IgD-negative memory B cell (primary cell): ENCODE measurements at regions not wholly inside any gene's neighbourhood (a gene's known extent, or its start where the extent isn't known, plus 50 kb on each side); places are given as distances from the start of the nearest gene placed in this dataset.
A peak's percentile ranks its signal among the peaks of the same experiment; 100 is the strongest.
"Not testable (repeated sequence)": the region's sequence is repeated elsewhere in the genome, so short reads cannot be mapped to it uniquely, and the experiment has no call there.

Source experiments
- H3K27ac Mint-ChIP-seq, 3 donors: one replicate each; pipeline ENCODE4 v1.8.0; 2020 to 2022; ENCODE audit warnings: mild to moderate bottlenecking in 3 of 3, mixed read lengths in 3 of 3, moderate library complexity in 1 of 3
- H3K27me3 Mint-ChIP-seq: one replicate; pipeline ENCODE4 v1.8.0; 2021; ENCODE audit warnings: mixed read lengths
- H3K36me3 Mint-ChIP-seq: one replicate; pipeline ENCODE4 v1.8.0; 2020; ENCODE audit warnings: mild to moderate bottlenecking, mixed read lengths
- H3K4me1 Mint-ChIP-seq, 3 donors: one replicate each; pipeline ENCODE4 v1.8.0; 2020 to 2022; ENCODE audit warnings: mixed read lengths in 3 of 3, mild to moderate bottlenecking in 1 of 3
- H3K4me3 Mint-ChIP-seq, 4 donors: one replicate each; pipeline ENCODE4 v1.8.0; 2020 to 2022; ENCODE audit warnings: mild to moderate bottlenecking in 4 of 4, mixed read lengths in 4 of 4, moderate library complexity in 3 of 4
- H3K9me3 Mint-ChIP-seq, 3 donors: one replicate each; pipeline ENCODE4 v1.8.0; 2020 to 2021; ENCODE audit warnings: mixed read lengths in 3 of 3, mild to moderate bottlenecking in 1 of 3

DNA sequence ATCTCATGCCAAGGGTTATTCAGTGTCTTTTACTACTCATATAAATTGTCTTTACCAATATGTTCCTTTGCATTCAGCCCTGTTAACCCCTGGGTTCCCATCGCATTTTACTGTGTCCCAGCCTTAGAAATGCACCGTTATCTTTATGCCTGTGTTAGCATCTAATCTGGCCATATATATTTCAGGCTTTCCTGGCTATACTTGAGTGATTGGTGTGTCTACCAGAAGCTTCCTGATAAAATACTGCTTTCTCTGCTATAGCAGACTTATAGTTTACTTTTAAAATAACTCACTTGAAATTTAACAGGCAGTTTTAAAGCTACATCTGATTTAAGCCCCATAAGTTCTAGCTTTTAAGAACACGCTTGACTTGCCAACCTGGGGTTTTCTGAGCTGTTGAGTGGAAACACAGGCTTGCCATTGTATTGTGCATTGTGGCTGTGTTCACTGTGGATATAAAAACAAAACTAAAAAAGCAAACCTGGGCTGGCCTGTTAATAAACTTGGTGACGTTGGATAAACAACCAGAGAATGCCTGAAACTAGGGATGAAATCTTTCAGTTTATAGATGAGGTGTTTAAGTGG, 185.3 kb upstream of the TAPT1 start:
- no peaks in the 10 kb centered on the region for H3K36me3 Mint-ChIP-seq
- peaks cover 0 to 3% (median 2%) of the 10 kb centered on the region in 3 donors for H3K9me3 Mint-ChIP-seq
- no peak overlapping the region for H3K27ac Mint-ChIP-seq
- peaks cover 0 to 2% (median 0%) of the 10 kb centered on the region in 3 donors for H3K4me1 Mint-ChIP-seq
- peaks cover 2% of the 10 kb centered on the region for H3K27me3 Mint-ChIP-seq
- H3K4me3 Mint-ChIP-seq, result no peak overlapping the region

- not testable (repeated sequence) for H3K27me3 Mint-ChIP-seq, H3K9me3 Mint-ChIP-seq, H3K36me3 Mint-ChIP-seq, H3K27ac Mint-ChIP-seq, H3K4me3 Mint-ChIP-seq, H3K4me1 Mint-ChIP-seq
Observed at GRCh38 chr4:16393216-16393615, 166.9 kb upstream of the TAPT1 start.

- no peaks in the 10 kb centered on the region for H3K36me3 Mint-ChIP-seq
- no peak overlapping the region for H3K4me3 Mint-ChIP-seq
- no peak overlapping the region for H3K27ac Mint-ChIP-seq
- peaks cover 0 to 9% (median 0%) of the 10 kb centered on the region in 3 donors for H3K9me3 Mint-ChIP-seq
- H3K4me1 Mint-ChIP-seq, result no peaks in the 10 kb centered on the region
- peaks cover 3% of the 10 kb centered on the region for H3K27me3 Mint-ChIP-seq
Observed at GRCh38 chr4:16391196-16391595, 164.9 kb upstream of the TAPT1 start.

DNA sequence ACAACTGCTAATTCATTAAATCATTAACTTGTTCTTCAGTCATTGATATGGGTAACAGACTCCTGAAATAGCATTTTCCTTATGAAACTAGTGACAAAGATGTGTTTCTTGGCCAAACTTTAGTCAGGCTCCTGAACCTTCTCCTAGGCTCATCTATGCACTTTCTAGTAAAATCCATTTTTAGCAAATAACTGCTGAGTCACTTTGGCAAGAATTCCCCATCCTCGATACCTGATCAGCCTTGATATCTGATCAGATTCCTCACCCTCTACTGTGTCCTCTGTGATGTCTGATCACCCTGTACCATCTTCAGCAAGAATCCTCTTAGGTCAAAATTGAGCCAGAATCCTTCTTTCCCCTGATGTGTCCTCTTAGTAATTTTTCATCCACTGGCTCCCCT, 161.2 kb upstream of the TAPT1 start:
- H3K27ac Mint-ChIP-seq, result peak overlapping the region in 1 of 3 donors; percentile 10
- peaks cover 0 to 1% (median 0%) of the 10 kb centered on the region in 3 donors for H3K4me1 Mint-ChIP-seq
- H3K9me3 Mint-ChIP-seq, result peaks cover 0 to 5% (median 0%) of the 10 kb centered on the region in 3 donors
- peaks cover 3% of the 10 kb centered on the region for H3K27me3 Mint-ChIP-seq
- H3K4me3 Mint-ChIP-seq, result no peak overlapping the region
- no peaks in the 10 kb centered on the region for H3K36me3 Mint-ChIP-seq

DNA sequence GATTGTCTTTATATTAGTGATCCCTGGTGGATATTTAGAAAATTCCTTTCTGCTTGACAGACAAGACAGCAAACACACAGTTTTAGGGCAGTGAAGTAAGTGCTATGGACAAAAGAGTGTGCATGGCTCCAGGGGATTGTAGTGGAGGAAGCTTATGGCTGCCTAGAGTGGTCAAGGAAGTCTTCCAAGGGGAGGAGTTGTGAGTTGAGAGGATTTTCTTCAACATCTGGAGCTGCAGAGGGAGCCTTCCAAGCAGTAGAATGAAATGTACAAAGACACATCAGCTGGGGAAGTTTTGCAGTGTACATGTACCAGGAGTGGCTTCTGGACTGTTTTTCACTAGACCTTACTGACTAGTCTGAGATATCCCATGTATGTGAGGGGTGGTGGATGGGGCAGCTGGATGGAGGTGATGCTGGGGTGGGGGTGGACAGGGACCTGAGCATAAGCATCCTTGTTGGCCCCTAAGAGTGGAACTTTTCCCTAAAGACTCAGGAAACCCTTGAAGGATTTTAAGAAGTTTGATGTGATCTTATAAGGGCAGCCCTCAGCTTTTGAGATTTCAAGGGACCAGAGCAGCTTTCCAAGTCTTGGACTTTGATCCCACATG, 160.5 kb upstream of the TAPT1 start:
- Mint-ChIP-seq H3K4me1 (peaks cover 0 to 1% (median 0%) of the 10 kb centered on the region in 3 donors), H3K36me3 (no peaks in the 10 kb centered on the region), H3K9me3 (no peaks in the 10 kb centered on the region), H3K27me3 (peaks cover 3% of the 10 kb centered on the region), H3K4me3 (no peak overlapping the region), H3K27ac (no peak overlapping the region)

DNA sequence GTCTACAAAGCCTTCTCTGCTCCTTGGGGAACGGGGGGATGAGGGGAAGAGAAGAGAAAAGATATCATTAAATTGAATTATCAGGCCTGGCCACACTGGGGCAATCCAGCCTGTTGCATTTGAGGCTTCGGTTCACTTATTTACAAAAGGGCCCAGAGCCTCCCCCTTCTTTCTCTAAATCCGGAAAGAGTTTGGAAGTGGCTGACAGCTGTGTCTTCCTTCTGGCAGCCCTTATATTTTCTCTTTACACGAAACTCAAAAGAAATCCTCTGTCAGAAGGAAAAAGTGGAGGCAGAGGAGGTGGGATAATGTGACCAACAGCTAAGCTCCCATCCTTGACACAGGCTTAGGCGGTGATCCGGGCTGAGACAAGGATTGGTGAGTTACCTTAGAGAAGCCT, 158.3 kb upstream of the TAPT1 start:
- Mint-ChIP-seq H3K4me1 (peaks cover 0 to 1% (median 0%) of the 10 kb centered on the region in 3 donors), H3K9me3 (no peaks in the 10 kb centered on the region), H3K27me3 (no peaks in the 10 kb centered on the region), H3K4me3 (no peak overlapping the region), H3K36me3 (no peaks in the 10 kb centered on the region), H3K27ac (no peak overlapping the region)

DNA sequence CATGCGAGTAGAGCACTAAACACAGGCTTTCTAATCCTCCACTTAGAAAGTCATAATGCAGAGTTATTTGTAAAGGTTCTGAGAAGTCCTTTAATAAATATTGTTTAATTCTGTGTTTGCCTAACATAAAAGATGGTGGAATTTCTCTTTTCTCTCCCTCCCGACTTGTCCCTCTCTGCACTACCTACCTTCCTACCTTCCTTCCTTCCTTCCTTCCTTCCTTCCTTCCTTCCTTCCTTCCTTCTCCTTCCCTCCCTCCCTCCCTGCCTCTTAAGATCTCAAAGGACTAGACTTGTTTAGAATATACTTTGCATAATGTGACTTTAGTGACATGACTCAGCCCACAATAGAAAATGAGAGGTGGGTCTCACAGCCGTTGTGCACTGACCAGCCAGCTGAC, 156.3 kb upstream of the TAPT1 start:
- Mint-ChIP-seq H3K4me1 (peaks cover 0 to 3% (median 0%) of the 10 kb centered on the region in 3 donors), H3K4me3 (no peak overlapping the region)

DNA sequence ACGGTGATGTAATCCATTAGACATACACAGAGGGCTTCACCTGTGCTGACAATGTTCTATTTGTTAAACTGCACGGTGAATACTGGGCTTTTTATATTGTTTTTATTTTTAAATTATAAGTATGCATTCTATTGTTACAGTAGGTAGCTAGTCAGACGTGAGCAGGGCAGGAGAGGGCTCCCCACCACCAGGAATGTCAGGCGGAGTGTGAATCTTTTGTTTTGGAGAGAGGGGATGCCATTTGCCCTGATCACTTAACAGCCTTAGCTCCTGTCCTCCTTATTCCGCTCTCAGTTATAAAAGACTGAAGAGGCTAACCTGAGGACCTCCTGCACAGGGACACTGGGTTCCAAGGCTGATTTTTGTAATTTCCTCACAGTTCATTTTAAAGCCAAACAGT, 151.6 kb upstream of the TAPT1 start:
- Mint-ChIP-seq H3K9me3 (no peaks in the 10 kb centered on the region), H3K4me3 (no peak overlapping the region), H3K4me1 (peaks cover 0 to 2% (median 0%) of the 10 kb centered on the region in 3 donors), H3K27ac (no peak overlapping the region), H3K27me3 (no peaks in the 10 kb centered on the region), H3K36me3 (no peaks in the 10 kb centered on the region)

More for the DNA sequence above, 156.3 kb upstream of the TAPT1 start:
- H3K27me3 Mint-ChIP-seq, result no peaks in the 10 kb centered on the region
- H3K36me3 Mint-ChIP-seq, result no peaks in the 10 kb centered on the region
- H3K9me3 Mint-ChIP-seq, result no peaks in the 10 kb centered on the region
- no peak overlapping the region for H3K27ac Mint-ChIP-seq

GRCh38 chr4:16365036-16365569, 138.8 kb upstream of the TAPT1 start:
- Mint-ChIP-seq H3K27me3 (no peaks in the 10 kb centered on the region), H3K4me1 (no peaks in the 10 kb centered on the region), H3K4me3 (no peak overlapping the region), H3K36me3 (no peaks in the 10 kb centered on the region), H3K9me3 (peaks cover 0 to 9% (median 4%) of the 10 kb centered on the region in 3 donors), H3K27ac (no peak overlapping the region)

DNA sequence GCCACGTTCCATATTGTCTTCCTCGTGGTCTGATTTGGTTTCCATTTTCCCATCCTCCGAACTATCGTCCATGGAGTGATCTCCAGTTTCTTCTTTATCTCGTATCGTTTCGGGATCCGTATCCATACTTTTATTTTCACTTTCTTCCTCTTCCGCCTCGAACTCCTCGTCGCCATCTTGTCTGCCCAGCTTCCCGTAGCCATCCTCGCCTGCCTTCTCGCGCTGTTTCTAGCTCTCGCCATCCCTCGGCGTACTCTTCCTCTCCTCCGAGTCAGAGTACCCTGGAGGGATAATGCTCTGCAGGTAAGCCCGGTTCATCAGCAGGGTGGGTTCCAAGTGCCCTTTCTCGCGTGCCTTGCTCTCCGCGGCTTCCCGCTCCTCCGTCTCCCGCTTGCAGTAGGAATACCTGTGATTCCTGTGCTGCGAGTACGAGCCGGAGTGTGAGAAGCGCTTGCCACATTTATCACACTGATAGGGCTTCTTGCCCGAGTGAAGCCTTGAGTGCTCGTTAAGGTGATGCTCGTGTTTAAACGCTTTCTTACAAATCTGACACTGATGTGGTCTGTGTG, 134.5 kb upstream of the TAPT1 start:
- H3K27ac Mint-ChIP-seq, result no peak overlapping the region
- no peaks in the 10 kb centered on the region for H3K4me1 Mint-ChIP-seq
- peaks cover 0 to 4% (median 0%) of the 10 kb centered on the region in 3 donors for H3K9me3 Mint-ChIP-seq
- no peak overlapping the region for H3K4me3 Mint-ChIP-seq
- H3K36me3 Mint-ChIP-seq, result no peaks in the 10 kb centered on the region
- H3K27me3 Mint-ChIP-seq, result no peaks in the 10 kb centered on the region

GRCh38 chr4:16353165-16353564, 126.9 kb upstream of the TAPT1 start:
- peaks cover 0 to 7% (median 2%) of the 10 kb centered on the region in 3 donors for H3K9me3 Mint-ChIP-seq
- H3K4me3 Mint-ChIP-seq, result no peak overlapping the region
- H3K27ac Mint-ChIP-seq, result no peak overlapping the region
- no peaks in the 10 kb centered on the region for H3K36me3 Mint-ChIP-seq
- no peaks in the 10 kb centered on the region for H3K27me3 Mint-ChIP-seq
- H3K4me1 Mint-ChIP-seq, result no peaks in the 10 kb centered on the region

GRCh38 chr4:16351161-16351560, 124.9 kb upstream of the TAPT1 start:
- H3K9me3 Mint-ChIP-seq, result peaks cover 0 to 7% (median 2%) of the 10 kb centered on the region in 3 donors
- no peaks in the 10 kb centered on the region for H3K4me1 Mint-ChIP-seq
- no peaks in the 10 kb centered on the region for H3K27me3 Mint-ChIP-seq
- H3K36me3 Mint-ChIP-seq, result no peaks in the 10 kb centered on the region
- H3K27ac Mint-ChIP-seq, result no peak overlapping the region
- H3K4me3 Mint-ChIP-seq, result no peak overlapping the region

GRCh38 chr4:16344853-16345252, 118.6 kb upstream of the TAPT1 start:
- no peak overlapping the region for H3K27ac Mint-ChIP-seq
- H3K27me3 Mint-ChIP-seq, result no peaks in the 10 kb centered on the region
- H3K9me3 Mint-ChIP-seq, result peaks cover 0 to 7% (median 2%) of the 10 kb centered on the region in 3 donors
- H3K36me3 Mint-ChIP-seq, result no peaks in the 10 kb centered on the region
- no peaks in the 10 kb centered on the region for H3K4me1 Mint-ChIP-seq
- H3K4me3 Mint-ChIP-seq, result no peak overlapping the region

DNA sequence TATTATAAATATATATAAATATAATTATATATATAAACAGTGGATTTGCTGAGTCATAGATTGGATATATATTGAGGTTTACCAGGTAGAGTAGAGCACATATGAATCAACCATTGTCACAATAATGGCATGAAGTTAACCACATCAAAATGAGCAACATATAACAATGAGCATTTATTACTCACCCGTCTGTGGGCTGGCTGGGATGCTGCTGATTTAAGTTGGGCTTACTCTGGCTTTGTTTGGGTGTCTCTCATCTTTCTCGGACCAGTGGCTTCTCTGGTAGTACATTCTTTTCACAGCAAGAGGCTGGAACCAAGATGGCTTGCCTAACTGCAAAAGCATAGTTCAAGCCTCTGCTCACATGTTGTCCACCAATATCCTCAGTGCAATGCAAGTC, 111.7 kb upstream of the TAPT1 start:
- Mint-ChIP-seq H3K27ac (no peak overlapping the region), H3K4me3 (no peak overlapping the region), H3K27me3 (no peaks in the 10 kb centered on the region), H3K4me1 (no peaks in the 10 kb centered on the region), H3K36me3 (no peaks in the 10 kb centered on the region), H3K9me3 (peaks cover 0 to 2% (median 0%) of the 10 kb centered on the region in 3 donors)

- peaks cover 0 to 2% (median 0%) of the 10 kb centered on the region in 3 donors for H3K9me3 Mint-ChIP-seq
- H3K27ac Mint-ChIP-seq, result no peak overlapping the region
- H3K4me1 Mint-ChIP-seq, result no peaks in the 10 kb centered on the region
- H3K27me3 Mint-ChIP-seq, result no peaks in the 10 kb centered on the region
- no peak overlapping the region for H3K4me3 Mint-ChIP-seq
- no peaks in the 10 kb centered on the region for H3K36me3 Mint-ChIP-seq
Observed at GRCh38 chr4:16334601-16335000, 108.3 kb upstream of the TAPT1 start.

GRCh38 chr4:16329797-16330134, 103.5 kb upstream of the TAPT1 start:
- Mint-ChIP-seq H3K4me3 (no peak overlapping the region), H3K36me3 (no peaks in the 10 kb centered on the region), H3K9me3 (peaks cover 0 to 3% (median 0%) of the 10 kb centered on the region in 3 donors), H3K27me3 (no peaks in the 10 kb centered on the region), H3K27ac (no peak overlapping the region), H3K4me1 (no peaks in the 10 kb centered on the region)
